WTC11 (cell line): ENCODE measurements at regions not wholly inside any gene's neighbourhood (a gene's known extent, or its start where the extent isn't known, plus 50 kb on each side); places are given as distances from the start of the nearest gene placed in this dataset.
"Not testable (repeated sequence)": the region's sequence is repeated elsewhere in the genome, so short reads cannot be mapped to it uniquely, and the experiment has no call there.

Experiments used
- CREB1 ChIP-seq: sonication (generic); formaldehyde crosslinking; IDR thresholded peaks from 2 replicates; pipeline ENCODE4 v1.8.0; 2023; ENCODE audit warnings: mild to moderate bottlenecking, missing genetic modification reagents
- ERG ChIP-seq: fragments of 250-450 bp; sonication (Bioruptor Pico); IDR thresholded peaks from 2 replicates; pipeline ENCODE4 v1.8.0; 2021; ENCODE audit warnings: mild to moderate bottlenecking
- FOXP1 ChIP-seq: sonication (generic); formaldehyde crosslinking; IDR thresholded peaks from 2 replicates; pipeline ENCODE4 v1.8.0; 2022; ENCODE audit warnings: missing genetic modification reagents, mild to moderate bottlenecking, moderate library complexity, borderline replicate concordance
- JAZF1 ChIP-seq: fragments of 250-450 bp; sonication (Bioruptor Pico); IDR thresholded peaks from 2 replicates; pipeline ENCODE4 v1.9.0; 2021; ENCODE audit warnings: moderate library complexity, mild to moderate bottlenecking, inconsistent platforms
- MAX ChIP-seq: sonication (generic); formaldehyde crosslinking; IDR thresholded peaks from 2 replicates; pipeline ENCODE4 v1.8.0; 2022; ENCODE audit warnings: mild to moderate bottlenecking, missing genetic modification reagents
- USF1 ChIP-seq: sonication (generic); formaldehyde crosslinking; IDR thresholded peaks from 2 replicates; pipeline ENCODE4 v1.8.0; 2022; ENCODE audit warnings: mild to moderate bottlenecking, missing genetic modification reagents
- ZNF138 ChIP-seq: sonication (generic); formaldehyde crosslinking; conservative IDR thresholded peaks from 2 replicates; pipeline ENCODE4 v1.8.1; 2022; ENCODE audit warnings: mild to moderate bottlenecking, moderate library complexity, missing genetic modification reagents
- ZNF219 ChIP-seq: sonication (generic); formaldehyde crosslinking; IDR thresholded peaks from 2 replicates; pipeline ENCODE4 v1.8.0; 2023; ENCODE audit warnings: missing genetic modification reagents, mild to moderate bottlenecking, borderline replicate concordance
- ZNF263 ChIP-seq: sonication (generic); formaldehyde crosslinking; IDR thresholded peaks from 2 replicates; pipeline ENCODE4 v1.8.1; 2022; ENCODE audit warnings: low read depth, mild to moderate bottlenecking, moderate library complexity, missing genetic modification reagents
- ZNF281 ChIP-seq: sonication (generic); formaldehyde crosslinking; IDR thresholded peaks from 2 replicates; pipeline ENCODE4 v1.8.0; 2023; ENCODE audit warnings: mild to moderate bottlenecking, missing genetic modification reagents
- ZNF416 ChIP-seq: fragments of 250-450 bp; sonication (Bioruptor Pico); IDR thresholded peaks from 2 replicates; pipeline ENCODE4 v1.9.0; 2021; ENCODE audit warnings: mild to moderate bottlenecking, inconsistent platforms
- TF ChIP-seq, protein P1 (sequence below): fragments of 200-600 bp; IDR thresholded peaks from 2 replicates; pipeline ENCODE4 v1.8.0; 2022; ENCODE audit warnings: antibody characterized with exemption
- TF ChIP-seq, protein P2 (sequence below): sonication (generic); formaldehyde crosslinking; IDR thresholded peaks from 2 replicates; pipeline ENCODE4 v1.8.1; 2022; ENCODE audit warnings: low read depth, mild to moderate bottlenecking, moderate library complexity, missing genetic modification reagents, borderline replicate concordance

DNA sequence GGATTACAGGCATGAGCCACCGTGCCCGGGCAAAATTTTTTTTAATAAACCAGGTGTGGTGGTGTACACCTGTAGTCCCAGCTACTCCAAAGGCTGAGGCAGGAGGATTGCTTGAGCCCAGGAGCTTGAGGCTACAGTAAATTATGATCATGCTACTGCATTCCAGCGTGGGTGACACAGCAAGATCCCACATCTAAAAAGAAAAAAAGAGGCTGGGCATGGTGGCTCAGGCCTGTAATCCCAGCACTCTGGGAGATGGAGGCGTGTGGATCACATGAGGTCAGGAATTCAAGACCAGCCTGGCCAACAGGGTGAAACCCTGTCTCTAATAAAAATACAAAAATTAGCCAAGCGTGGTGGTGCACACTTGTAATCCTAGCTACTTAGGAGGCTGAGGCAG lies 125.6 kb downstream of the ZNF281 start:
- TF ChIP-seq ZNF263 (CRISPR knock-in tag); USF1; CREB1 (CRISPR knock-in tag); FOXP1; ERG; ZNF416 (CRISPR knock-in tag); ZNF138 (CRISPR knock-in tag); MAX (CRISPR knock-in tag); JAZF1; ZNF281 (CRISPR knock-in tag); ZNF219: not testable (repeated sequence)
- TF ChIP-seq, protein P1, sequence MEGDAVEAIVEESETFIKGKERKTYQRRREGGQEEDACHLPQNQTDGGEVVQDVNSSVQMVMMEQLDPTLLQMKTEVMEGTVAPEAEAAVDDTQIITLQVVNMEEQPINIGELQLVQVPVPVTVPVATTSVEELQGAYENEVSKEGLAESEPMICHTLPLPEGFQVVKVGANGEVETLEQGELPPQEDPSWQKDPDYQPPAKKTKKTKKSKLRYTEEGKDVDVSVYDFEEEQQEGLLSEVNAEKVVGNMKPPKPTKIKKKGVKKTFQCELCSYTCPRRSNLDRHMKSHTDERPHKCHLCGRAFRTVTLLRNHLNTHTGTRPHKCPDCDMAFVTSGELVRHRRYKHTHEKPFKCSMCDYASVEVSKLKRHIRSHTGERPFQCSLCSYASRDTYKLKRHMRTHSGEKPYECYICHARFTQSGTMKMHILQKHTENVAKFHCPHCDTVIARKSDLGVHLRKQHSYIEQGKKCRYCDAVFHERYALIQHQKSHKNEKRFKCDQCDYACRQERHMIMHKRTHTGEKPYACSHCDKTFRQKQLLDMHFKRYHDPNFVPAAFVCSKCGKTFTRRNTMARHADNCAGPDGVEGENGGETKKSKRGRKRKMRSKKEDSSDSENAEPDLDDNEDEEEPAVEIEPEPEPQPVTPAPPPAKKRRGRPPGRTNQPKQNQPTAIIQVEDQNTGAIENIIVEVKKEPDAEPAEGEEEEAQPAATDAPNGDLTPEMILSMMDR, result not testable (repeated sequence)
- TF ChIP-seq, protein P2, sequence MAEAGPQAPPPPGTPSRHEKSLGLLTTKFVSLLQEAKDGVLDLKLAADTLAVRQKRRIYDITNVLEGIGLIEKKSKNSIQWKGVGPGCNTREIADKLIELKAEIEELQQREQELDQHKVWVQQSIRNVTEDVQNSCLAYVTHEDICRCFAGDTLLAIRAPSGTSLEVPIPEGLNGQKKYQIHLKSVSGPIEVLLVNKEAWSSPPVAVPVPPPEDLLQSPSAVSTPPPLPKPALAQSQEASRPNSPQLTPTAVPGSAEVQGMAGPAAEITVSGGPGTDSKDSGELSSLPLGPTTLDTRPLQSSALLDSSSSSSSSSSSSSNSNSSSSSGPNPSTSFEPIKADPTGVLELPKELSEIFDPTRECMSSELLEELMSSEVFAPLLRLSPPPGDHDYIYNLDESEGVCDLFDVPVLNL (CRISPR knock-in tag), result not testable (repeated sequence)
